MCF 10A (cell line): ENCODE measurements at regions not wholly inside any gene's neighbourhood (a gene's known extent, or its start where the extent isn't known, plus 50 kb on each side); places are given as distances from the start of the nearest gene placed in this dataset.
"Not testable (repeated sequence)": the region's sequence is repeated elsewhere in the genome, so short reads cannot be mapped to it uniquely, and the experiment has no call there.

Experiments used
- BruUV-seq: library from RNA; stranded (reverse); fragments of 400-500 nt; replicated peaks from 2 replicates; lab custom pipeline; 2021; lab: Mats Ljungman, UMichigan
- CTCF ChIA-PET: fragments of 300-600 bp; sonication (Branson Sonifier 250); formaldehyde crosslinking; extraction: SDS; loops from one replicate; lab custom pipeline; 2021; ENCODE audit warnings: antibody characterized with exemption, inconsistent platforms; lab: Yijun Ruan, JAX
- POLR2A ChIA-PET: fragments of 300-600, 350-650 bp; sonication (Branson Sonifier 250); formaldehyde crosslinking; extraction: SDS; loops from one replicate; lab custom pipeline; 2020; ENCODE audit warnings: antibody characterized with exemption, inconsistent platforms; lab: Yijun Ruan, JAX
- DNase-seq: peaks from one replicate; pipeline ENCODE4 v3.0.0-alpha.2; 2018; ENCODE audit not compliant: unreplicated experiment
- H3K27ac Mint-ChIP-seq: one replicate; pipeline ENCODE4 v1.8.0; 2022; ENCODE audit warnings: mild to moderate bottlenecking, low read depth, mixed read lengths; ENCODE audit not compliant: unreplicated experiment
- H3K27me3 Mint-ChIP-seq: one replicate; pipeline ENCODE4 v1.8.0; 2022; ENCODE audit warnings: mixed read lengths; ENCODE audit not compliant: insufficient read depth, unreplicated experiment
- H3K36me3 Mint-ChIP-seq: one replicate; pipeline ENCODE4 v1.8.0; 2022; ENCODE audit warnings: mild to moderate bottlenecking, moderate library complexity, mixed read lengths; ENCODE audit not compliant: insufficient read depth, unreplicated experiment
- H3K4me1 Mint-ChIP-seq: one replicate; pipeline ENCODE4 v1.8.0; 2022; ENCODE audit warnings: mixed read lengths; ENCODE audit not compliant: insufficient read depth, unreplicated experiment
- H3K4me3 Mint-ChIP-seq: one replicate; pipeline ENCODE4 v1.8.0; 2022; ENCODE audit warnings: mild to moderate bottlenecking, moderate library complexity, mixed read lengths; ENCODE audit not compliant: unreplicated experiment
- H3K9me3 Mint-ChIP-seq: one replicate; pipeline ENCODE4 v1.8.0; 2022; ENCODE audit warnings: mixed read lengths; ENCODE audit not compliant: unreplicated experiment
- CTCF ChIP-seq: fragments of 200-600 bp; IDR thresholded peaks from one replicate; pipeline ENCODE4 v1.8.0; 2022; ENCODE audit warnings: antibody characterized with exemption, mild to moderate bottlenecking; ENCODE audit not compliant: unreplicated experiment
- intact Hi-C: fragments of 100-400 bp; cut with micrococcal nuclease; formaldehyde crosslinking; loops from 2 replicates; pipeline ENCODE4 v1.14.1; 2022

GRCh38 chr3:88478460-88478859, 328.7 kb downstream of the C3orf38 start:
- no peak for DNase-seq
- no TSS peak for BruUV-seq
- Mint-ChIP-seq H3K27me3 (no peaks in the 10 kb centered on the region), H3K9me3 (no peaks in the 10 kb centered on the region), H3K27ac (no peak overlapping the region), H3K4me1 (peaks cover 12% of the 10 kb centered on the region), H3K4me3 (no peak overlapping the region), H3K36me3 (no peaks in the 10 kb centered on the region)
- intact Hi-C loops = no loop called here
- POLR2A ChIA-PET = no interaction called here
- no peak for TF ChIP-seq CTCF
- CTCF ChIA-PET = interaction anchor here (0.7 kb wide), 1 partner anchor 183 kb away, joined by 3 read pairs; no protein-coding TSS in a partner anchor

GRCh38 chr3:88480822-88481221, 331.1 kb downstream of the C3orf38 start:
- H3K4me3 Mint-ChIP-seq = no peak overlapping the region
- ChIA-PET POLR2A (no interaction called here), CTCF (no interaction called here)
- intact Hi-C loops = no loop called here
- H3K9me3 Mint-ChIP-seq = no peaks in the 10 kb centered on the region
- no peaks in the 10 kb centered on the region for H3K27me3 Mint-ChIP-seq
- H3K27ac Mint-ChIP-seq = no peak overlapping the region
- DNase-seq = peak; percentile 0
- H3K4me1 Mint-ChIP-seq = peaks cover 12% of the 10 kb centered on the region
- TF ChIP-seq CTCF = no peak
- no TSS peak for BruUV-seq
- no peaks in the 10 kb centered on the region for H3K36me3 Mint-ChIP-seq

GRCh38 chr3:88485001-88485400, 335.2 kb downstream of the C3orf38 start:
- no peak overlapping the region for H3K27ac Mint-ChIP-seq
- ChIA-PET CTCF (interaction anchor here (0.6 kb wide), 2 partner anchors 169 to 232 kb away, joined by 3 read pairs; no protein-coding TSS in a partner anchor), POLR2A (interaction anchor here (0.7 kb wide), 1 partner anchor 40 kb away, joined by 3 read pairs; no protein-coding TSS in a partner anchor)
- H3K4me1 Mint-ChIP-seq = peaks cover 12% of the 10 kb centered on the region
- H3K9me3 Mint-ChIP-seq = no peaks in the 10 kb centered on the region
- no peak for DNase-seq
- H3K27me3 Mint-ChIP-seq = no peaks in the 10 kb centered on the region
- no peak for TF ChIP-seq CTCF
- intact Hi-C loops = no loop called here
- BruUV-seq = no TSS peak
- no peaks in the 10 kb centered on the region for H3K36me3 Mint-ChIP-seq
- no peak overlapping the region for H3K4me3 Mint-ChIP-seq

GRCh38 chr3:88508818-88509217, 359.1 kb downstream of the C3orf38 start:
- H3K9me3 Mint-ChIP-seq, H3K4me3 Mint-ChIP-seq, intact Hi-C loops, POLR2A ChIA-PET, H3K27ac Mint-ChIP-seq, DNase-seq, H3K27me3 Mint-ChIP-seq, H3K36me3 Mint-ChIP-seq, H3K4me1 Mint-ChIP-seq, BruUV-seq: not testable (repeated sequence)
- CTCF ChIA-PET = interaction anchor here (1.0 kb wide), 1 partner anchor 103 kb away, joined by 4 read pairs; no protein-coding TSS in a partner anchor
